HG03025 (cell line): ENCODE measurements at regions not wholly inside any gene's neighbourhood (a gene's known extent, or its start where the extent isn't known, plus 50 kb on each side); places are given as distances from the start of the nearest gene placed in this dataset.
A peak's percentile ranks its signal among the peaks of the same experiment; 100 is the strongest.
"Not testable (repeated sequence)": the region's sequence is repeated elsewhere in the genome, so short reads cannot be mapped to it uniquely, and the experiment has no call there.

ENCODE experiments used
- ATAC-seq: cut with Tn5 transposase; IDR thresholded peaks from one replicate; pipeline ENCODE4 v1.9.1; 2021; ENCODE audit warnings: mild to moderate bottlenecking, moderate library complexity; ENCODE audit not compliant: unreplicated experiment, low FRiP score

DNA sequence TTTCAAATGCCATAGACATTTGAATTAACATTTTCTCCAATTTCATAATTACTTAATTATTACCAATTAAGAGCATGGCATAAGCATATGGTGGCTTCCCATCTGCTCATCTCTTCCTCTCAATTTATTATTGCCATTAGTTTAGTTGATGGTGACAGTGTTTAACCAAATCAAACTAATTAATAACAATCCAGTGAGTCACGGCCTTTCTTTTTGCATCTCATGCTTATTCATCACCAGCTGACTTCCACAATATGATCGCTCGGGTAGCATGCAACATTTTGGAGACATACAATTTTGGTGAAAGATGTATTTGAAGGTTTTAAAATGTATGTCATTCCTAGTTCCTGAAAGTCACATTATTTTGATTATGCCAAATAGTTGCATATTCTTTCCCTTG, 172.8 kb upstream of the TACR3 start:
- ATAC-seq, result no peak

DNA sequence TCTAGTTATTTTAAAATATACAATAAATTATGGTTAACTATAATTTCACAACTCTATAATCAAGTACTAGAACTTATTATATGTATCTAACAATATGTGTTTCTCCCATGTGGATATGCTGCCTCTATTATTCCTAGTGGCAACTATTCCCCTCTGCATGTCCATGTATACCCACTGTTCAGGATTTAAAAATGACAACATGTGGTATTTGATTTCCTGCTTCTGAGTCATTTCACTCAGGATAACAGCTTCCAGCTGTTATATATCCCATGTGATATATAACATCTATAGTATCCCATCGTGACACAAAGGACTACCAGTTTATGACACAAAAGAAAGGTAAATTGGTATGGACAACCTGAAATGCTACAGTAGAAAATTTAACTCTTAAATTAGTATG, 167.4 kb upstream of the TACR3 start:
- no peak for ATAC-seq

DNA sequence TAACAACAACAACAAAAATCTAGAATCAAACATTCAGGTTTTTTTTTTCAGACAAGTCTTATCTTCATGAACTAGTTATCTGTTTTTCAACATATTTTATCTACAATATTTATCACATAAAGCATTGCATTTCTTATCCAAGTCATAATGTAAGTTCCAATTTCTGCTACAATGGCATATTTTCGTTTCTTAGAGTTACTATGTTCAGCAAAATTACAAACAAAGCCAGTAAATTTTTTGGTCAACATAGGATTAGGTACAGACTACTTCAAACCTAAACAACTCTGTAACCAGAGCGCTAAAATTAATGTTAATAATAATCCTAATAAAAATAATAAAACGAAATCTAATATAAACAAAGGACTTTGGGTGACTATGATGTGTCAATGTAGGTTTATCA, 165.4 kb upstream of the TACR3 start:
- no peak for ATAC-seq

DNA sequence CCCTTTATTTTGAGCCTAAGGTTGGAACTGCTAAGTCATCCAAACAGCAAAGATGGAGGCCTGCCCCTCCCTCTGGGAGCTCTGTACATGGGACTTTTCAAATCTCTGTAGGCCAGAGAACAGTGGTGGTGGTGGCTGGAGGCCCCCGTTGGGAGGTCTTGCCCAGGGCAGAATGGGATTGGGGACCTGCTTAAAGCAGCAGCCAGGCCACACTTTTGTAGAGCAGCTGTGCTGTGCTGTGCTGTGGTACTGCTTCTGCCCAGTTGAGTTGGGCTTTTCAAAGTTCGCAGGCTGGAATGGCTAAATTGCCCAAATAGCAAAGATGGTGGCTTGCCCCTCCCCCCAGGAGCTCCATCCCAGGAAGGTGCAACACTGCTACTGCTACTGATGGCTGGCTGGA, 147.5 kb upstream of the TACR3 start:
- ATAC-seq, result no peak

DNA sequence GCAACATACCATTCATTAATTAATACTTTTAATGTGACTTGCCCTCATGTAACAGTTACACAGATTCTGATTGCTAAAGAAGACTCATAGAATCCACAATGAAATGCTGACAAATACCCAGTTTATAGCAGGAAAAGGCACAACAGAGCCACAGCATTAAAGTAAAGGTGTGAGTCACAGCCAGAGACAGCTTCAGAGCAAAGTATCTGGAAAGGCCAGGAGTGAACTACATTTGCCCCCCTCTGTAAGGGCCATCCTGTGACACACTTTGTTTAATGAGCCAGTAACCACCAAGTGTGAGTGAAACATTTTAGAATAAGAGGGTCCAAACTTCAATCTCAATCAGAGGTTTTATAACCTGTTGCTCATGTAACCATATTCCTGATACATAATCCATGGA, 133.8 kb upstream of the TACR3 start:
- ATAC-seq, result no peak

DNA sequence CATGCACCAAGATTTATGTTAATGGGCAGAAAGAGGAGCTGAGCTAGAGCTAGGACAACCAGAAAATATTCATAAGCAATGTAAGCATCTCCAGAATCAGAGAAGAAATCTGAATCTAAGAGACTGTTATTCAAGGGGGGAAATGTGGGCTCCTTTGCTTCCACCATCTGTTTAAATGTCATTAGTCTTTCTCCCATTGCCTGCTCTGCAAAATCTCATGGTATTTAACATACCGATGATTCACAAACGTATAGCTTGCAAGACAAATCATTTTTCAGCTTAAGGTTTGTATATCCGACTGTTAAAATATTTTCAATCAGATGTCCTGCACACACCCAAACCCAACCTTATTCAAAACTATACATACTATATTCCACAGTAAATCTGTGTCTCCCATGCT, 133.4 kb upstream of the TACR3 start:
- ATAC-seq, result no peak

DNA sequence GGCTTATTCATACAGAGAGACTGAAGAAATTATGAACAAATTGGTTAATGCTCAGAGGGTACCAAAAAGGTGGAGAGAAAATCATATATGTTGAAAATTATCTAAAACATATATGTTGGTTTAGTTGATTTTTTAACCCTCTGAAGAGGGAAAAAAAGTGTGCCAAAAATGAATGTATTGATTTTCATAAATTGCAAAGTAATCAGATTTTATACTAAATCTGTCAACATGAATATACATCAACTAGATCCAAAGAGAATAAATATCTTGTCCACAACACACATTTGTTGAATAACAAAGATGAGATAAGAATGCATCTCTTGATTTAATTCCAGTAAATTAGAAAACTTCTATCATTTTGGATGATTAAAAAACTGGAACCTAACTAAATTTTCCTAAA, 125.3 kb upstream of the TACR3 start:
- ATAC-seq, result no peak

DNA sequence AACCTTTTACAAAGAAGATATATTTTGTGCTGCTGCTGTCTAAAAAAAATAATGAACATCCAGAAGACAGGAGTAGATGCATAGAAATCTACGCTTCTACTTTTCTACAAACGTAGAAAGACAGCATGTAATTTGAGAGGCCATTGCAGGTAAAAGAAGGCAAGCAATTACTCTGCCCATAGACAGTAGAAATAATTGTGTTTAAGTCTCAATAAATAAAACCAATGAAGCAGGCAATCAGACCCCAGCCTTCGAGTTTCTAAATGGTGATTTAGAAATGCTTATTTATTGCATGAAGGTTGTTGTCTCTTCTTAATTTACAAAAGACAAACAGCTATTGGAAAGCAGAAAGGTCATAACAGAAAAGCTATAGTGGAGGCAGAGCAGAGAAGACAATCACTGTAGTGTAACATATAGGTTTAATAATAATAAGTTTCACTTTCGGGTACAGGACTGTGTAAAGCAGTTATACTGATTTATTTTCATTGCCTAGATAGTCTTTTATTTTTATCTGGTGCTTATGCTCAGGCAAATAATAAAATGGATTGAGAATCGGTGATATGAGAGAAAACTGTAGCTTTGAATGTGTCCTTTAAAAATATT, 123.0 kb upstream of the TACR3 start:
- ATAC-seq, result no peak

DNA sequence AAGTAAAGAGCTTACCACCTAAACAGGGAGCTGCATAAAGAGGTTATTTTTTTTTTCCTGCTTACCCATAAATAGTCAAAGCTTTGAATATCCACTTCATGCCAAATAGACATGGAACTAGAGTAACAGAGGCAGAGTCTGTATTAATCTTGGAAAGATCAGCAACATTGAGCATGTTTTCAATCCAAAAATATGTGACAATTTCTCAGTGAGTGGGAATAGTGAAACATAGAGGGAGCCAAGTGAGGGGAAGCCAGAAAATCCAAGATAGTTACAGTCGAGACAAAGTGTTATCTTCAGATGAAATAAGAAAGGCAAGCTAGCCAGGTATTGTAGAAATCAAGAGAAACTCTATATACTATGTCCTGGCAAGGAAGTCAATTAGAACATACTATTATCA, 122.3 kb upstream of the TACR3 start:
- ATAC-seq, result no peak

DNA sequence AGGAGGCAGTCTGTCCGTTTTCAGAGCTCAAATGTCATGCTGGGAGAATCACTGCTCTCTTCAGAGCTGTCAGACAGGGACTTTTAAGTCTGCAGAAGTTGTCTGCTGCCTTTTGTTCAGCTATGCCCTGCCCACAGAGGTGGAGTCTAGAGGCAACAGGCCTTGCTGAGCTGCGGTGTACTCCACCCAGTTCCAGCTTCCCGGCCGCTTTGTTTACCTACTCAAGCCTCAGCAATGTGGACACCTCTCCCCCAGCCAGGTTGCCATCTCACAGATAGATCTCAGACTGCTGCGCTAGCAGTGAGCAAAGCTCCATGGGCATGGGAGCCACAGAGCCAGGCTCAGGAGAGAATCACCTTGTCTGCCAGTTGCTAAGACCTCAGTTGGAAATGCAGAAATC, 90.5 kb upstream of the TACR3 start:
- not testable (repeated sequence) for ATAC-seq

DNA sequence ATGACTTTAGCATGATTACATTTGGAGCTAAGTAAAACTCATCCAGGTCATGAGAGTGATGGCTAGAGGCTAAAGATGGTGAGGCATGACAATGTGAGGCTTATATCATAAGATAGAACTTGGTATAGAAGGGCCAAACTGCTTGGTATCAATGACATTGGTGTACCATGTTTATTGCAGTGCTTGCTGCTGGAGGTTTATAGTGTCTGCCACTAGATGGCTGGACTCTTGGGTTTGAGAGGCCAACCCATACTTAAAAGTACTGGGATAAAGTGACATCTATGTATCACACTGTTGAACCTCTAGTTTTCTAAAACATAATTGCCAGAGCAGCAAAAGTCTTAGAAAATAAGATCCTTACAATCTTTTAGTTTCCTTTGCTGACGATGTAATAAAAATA, 83.0 kb upstream of the TACR3 start:
- ATAC-seq, result no peak

DNA sequence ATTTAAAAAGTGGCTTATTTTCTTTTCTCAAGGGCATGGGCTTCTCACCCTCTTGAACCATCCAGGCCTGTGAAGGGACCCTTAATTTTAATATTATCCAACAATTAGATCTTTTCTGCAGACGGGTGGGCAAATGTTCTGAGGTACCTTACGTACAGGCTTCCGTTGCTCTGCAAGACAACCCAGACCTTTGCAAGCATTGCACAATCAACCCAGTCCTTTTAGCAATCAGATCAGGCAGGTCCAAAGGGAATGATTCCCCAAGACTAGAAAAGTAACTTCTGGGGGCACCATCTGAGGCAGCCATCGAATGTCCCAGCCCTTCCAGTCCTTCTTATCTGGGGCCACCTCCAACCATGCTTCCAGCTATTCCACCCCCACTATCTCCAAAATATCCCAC, 67.3 kb upstream of the TACR3 start:
- ATAC-seq, result no peak

DNA sequence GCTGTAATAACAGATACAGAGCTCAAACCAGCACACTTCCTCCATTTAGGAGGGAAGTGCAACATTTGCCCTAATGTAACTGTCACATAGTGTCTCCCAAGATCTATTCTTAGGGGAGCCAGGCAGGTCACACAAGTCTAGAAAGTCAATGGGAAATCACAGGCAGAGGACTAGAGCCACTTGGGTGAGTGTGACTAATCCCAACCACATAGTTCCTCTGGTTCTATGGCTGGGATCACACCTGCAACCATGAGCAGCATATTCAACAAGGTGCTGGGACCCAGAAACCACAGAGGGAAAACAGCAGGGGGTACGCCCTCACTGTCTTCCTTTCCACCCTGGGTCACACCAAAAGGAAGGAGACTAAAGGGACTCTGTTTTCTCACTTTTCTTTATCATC, 66.8 kb upstream of the TACR3 start:
- no peak for ATAC-seq

DNA sequence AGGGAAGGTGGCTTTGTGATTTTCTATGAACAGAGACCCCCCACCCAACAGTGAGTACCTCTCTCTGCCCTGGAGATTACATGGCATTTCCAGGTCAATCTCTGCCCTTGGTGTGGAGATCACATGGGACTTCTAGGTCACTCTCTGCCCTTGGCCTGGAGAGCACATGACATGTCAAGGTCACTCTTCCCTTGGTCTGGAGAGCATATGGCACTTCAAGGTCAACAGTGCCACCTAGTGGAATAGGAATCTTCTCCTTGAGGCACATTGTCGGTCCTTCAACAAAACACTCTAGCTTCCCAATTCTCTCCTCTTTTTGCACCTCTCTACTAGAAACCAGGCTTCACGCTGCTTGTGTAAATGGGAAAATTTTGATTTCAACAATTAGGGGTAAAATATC, 66.2 kb upstream of the TACR3 start:
- ATAC-seq, result peak; percentile 88

DNA sequence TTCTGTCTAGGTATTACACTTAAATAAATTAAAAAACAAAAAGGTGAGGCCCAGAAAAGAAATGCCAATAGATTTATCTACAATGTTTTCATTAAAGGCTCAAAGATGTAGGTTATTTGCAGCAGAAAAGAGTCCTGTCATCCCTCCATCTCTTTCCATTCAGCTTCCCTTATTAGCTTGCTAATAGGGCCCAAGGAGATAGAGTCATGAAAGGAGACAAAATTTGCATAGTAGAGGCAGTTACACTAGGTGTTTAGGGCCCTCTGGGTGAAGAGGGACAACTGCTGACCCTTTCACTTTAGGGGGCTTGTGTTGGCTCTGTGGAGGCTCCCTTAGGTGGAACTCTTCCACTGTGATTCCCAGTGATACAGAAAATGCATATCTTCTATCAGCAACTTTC, 58.4 kb upstream of the TACR3 start:
- no peak for ATAC-seq

DNA sequence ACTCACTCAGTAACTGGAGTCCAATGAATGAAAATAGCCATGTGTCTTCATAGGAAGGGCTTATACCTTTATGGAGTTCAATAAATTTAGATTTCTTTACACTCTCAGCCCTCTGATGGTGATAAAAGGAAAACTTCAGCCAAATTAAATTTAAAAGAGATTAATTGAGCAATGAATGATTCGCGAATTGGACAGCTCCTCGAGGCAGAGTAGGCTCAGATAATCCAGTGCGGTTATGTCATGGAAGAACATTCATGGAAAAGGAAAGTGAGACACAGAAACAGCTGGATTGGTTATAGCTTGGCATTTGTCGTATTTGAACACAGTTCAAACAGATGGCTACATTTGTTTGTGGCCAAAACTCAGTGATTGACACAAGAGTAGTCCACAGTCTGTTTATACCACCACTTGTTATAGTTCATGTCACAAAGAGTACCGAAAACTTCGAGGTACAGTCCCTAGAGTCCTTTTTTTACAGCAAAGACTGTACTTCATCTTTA, 54.6 kb upstream of the TACR3 start:
- ATAC-seq, result no peak

DNA sequence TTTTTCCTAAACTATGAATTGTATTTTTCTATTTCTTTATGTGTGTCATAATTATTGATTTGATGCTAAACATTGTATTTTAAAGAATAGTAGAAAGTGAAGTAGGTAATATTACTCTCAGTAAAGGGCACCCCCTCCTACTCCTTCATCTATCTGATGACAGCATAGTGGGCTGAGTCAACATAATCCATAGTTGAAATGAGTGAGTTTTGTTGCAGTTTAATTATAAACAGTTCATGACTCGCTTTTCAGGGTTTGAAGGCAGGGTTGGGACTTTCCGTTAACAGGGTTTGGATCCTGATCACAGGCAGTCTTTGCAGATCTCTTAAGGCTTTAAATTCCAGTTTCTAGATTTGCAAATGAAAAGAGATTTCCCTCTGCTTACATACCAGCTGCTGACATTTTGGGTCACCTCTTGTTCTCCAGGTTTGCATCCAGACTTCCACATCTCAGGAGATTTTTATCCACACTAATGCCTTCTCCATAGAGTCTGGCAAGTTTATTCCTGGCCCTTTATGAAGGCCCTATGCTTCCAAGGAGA, 54.0 kb upstream of the TACR3 start:
- no peak for ATAC-seq
